ENCODE measurements at regions not wholly inside any gene's neighbourhood (a gene's known extent, or its start where the extent isn't known, plus 50 kb on each side); places are given as distances from the start of the nearest gene placed in this dataset.

- TF ChIP-seq MAX (IDR thresholded peaks at IDR 0.05; ENCODE audit: low read depth, low read length) (no peak), CTCF (IDR thresholded peaks at IDR 0.05; ENCODE audit: low read depth, low read length) (no peak)
These were observed 103.3 kb upstream of the KCND3 start for GRCh38 chr1:112092656-112093371.
